22Rv1 (cell line): ENCODE measurements at regions not wholly inside any gene's neighbourhood (a gene's known extent, or its start where the extent isn't known, plus 50 kb on each side); places are given as distances from the start of the nearest gene placed in this dataset.

Source experiments
- CTCF ChIP-seq: fragments of 450-650 bp; IDR thresholded peaks from 2 replicates; pipeline ENCODE4 v1.5.1; 2017; ENCODE audit warnings: mild to moderate bottlenecking
- ZFX ChIP-seq: fragments of 450-650 bp; IDR thresholded peaks from 2 replicates; pipeline ENCODE4 v1.6.1; 2017; ENCODE audit warnings: antibody characterized with exemption, borderline replicate concordance

- TF ChIP-seq CTCF (no peak), ZFX (no peak)
Observed at GRCh38 chr21:27454234-27454633, 487.3 kb upstream of the ADAMTS5 start.
